ENCODE measurements at regions not wholly inside any gene's neighbourhood (a gene's known extent, or its start where the extent isn't known, plus 50 kb on each side); places are given as distances from the start of the nearest gene placed in this dataset.

GRCh38 chr3:68535782-68536181, 396.6 kb downstream of the TAFA4 start:
- TF ChIP-seq GATA2 (IDR thresholded peaks at IDR 0.05; ENCODE audit: low read depth, low read length): no peak
- no peak for TF ChIP-seq GATA3 (IDR thresholded peaks at IDR 0.05; ENCODE audit: low read depth, low read length)
